Dendritic cell treated with granulocyte-macrophage colony-stimulating factor and Interleukin-4, amounts not matched to agents 40 ng/mL and 50 ng/mL, for 4 days (primary cell): ENCODE measurements at regions not wholly inside any gene's neighbourhood (a gene's known extent, or its start where the extent isn't known, plus 50 kb on each side); places are given as distances from the start of the nearest gene placed in this dataset.

Experiments
- H3K27ac Mint-ChIP-seq: one replicate; pipeline ENCODE4 v1.8.0; 2022; ENCODE audit warnings: mild to moderate bottlenecking, mixed read lengths
- H3K27me3 Mint-ChIP-seq: one replicate; pipeline ENCODE4 v1.8.0; 2022; ENCODE audit warnings: mild to moderate bottlenecking, mixed read lengths
- H3K36me3 Mint-ChIP-seq: one replicate; pipeline ENCODE4 v1.8.0; 2022; ENCODE audit warnings: low read depth, mixed read lengths
- H3K4me1 Mint-ChIP-seq: one replicate; pipeline ENCODE4 v1.8.0; 2022; ENCODE audit warnings: low read depth, mixed read lengths
- H3K4me3 Mint-ChIP-seq: one replicate; pipeline ENCODE4 v1.8.0; 2022; ENCODE audit warnings: mild to moderate bottlenecking, moderate library complexity, mixed read lengths
- H3K9me3 Mint-ChIP-seq: one replicate; pipeline ENCODE4 v1.8.0; 2022; ENCODE audit warnings: mixed read lengths
- intact Hi-C: fragments of 100-400 bp; cut with micrococcal nuclease; formaldehyde crosslinking; loops from one replicate; pipeline ENCODE4 v1.15.0; 2022

DNA sequence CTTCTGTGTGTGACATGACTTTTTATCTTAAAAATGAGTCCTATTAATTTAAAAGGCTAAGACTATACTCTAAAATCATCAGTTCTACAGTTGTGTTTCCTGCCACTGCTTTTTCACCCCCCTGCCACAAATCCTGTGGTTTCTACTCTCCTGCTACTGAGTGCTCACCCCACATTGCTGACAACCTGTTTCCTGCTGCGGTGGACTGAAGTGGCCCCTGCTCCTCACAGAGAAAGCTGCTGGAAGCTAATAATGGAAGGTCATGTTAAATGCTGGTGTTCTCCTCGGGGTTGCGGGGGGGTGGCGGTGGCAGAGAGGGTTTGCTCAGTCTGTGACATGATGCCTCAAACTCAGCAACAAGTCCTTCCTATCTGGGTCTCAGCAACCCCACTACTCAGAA lies 113.2 kb upstream of the INHBA start:
- H3K4me3 Mint-ChIP-seq: no peak overlapping the region
- H3K36me3 Mint-ChIP-seq: no peaks in the 10 kb centered on the region
- H3K4me1 Mint-ChIP-seq: peaks cover 39% of the 10 kb centered on the region
- no peak overlapping the region for H3K27ac Mint-ChIP-seq
- intact Hi-C loops: no loop called here
- peaks cover 11% of the 10 kb centered on the region for H3K27me3 Mint-ChIP-seq
- H3K9me3 Mint-ChIP-seq: no peaks in the 10 kb centered on the region

- H3K36me3 Mint-ChIP-seq: no peaks in the 10 kb centered on the region
- peaks cover 51% of the 10 kb centered on the region for H3K4me1 Mint-ChIP-seq
- peaks cover 11% of the 10 kb centered on the region for H3K27me3 Mint-ChIP-seq
- no peaks in the 10 kb centered on the region for H3K9me3 Mint-ChIP-seq
- H3K4me3 Mint-ChIP-seq: no peak overlapping the region
- intact Hi-C loops: no loop called here
- no peak overlapping the region for H3K27ac Mint-ChIP-seq
Observed at GRCh38 chr7:41814888-41815287, 112.0 kb upstream of the INHBA start.

GRCh38 chr7:41813286-41813685 lies 110.4 kb upstream of the INHBA start:
- Mint-ChIP-seq H3K27ac (peak overlapping the region; percentile 39), H3K4me1 (peaks cover 57% of the 10 kb centered on the region), H3K4me3 (no peak overlapping the region), H3K9me3 (no peaks in the 10 kb centered on the region), H3K27me3 (peaks cover 11% of the 10 kb centered on the region), H3K36me3 (no peaks in the 10 kb centered on the region)
- intact Hi-C loops: loop anchor here (1.0 kb wide), 1 partner anchor 68 kb away; no protein-coding TSS in a partner anchor

GRCh38 chr7:41811941-41812340 lies 109.1 kb upstream of the INHBA start:
- intact Hi-C loops: no loop called here
- Mint-ChIP-seq H3K36me3 (no peaks in the 10 kb centered on the region), H3K27me3 (peaks cover 11% of the 10 kb centered on the region), H3K4me3 (no peak overlapping the region), H3K27ac (no peak overlapping the region), H3K4me1 (peaks cover 57% of the 10 kb centered on the region), H3K9me3 (no peaks in the 10 kb centered on the region)

- Mint-ChIP-seq H3K36me3 (no peaks in the 10 kb centered on the region), H3K4me3 (no peak overlapping the region), H3K4me1 (peaks cover 44% of the 10 kb centered on the region), H3K27me3 (peaks cover 9% of the 10 kb centered on the region), H3K9me3 (no peaks in the 10 kb centered on the region), H3K27ac (peak overlapping the region; percentile 41)
- intact Hi-C loops: no loop called here
Observed at GRCh38 chr7:41809940-41810576, 107.2 kb upstream of the INHBA start.

DNA sequence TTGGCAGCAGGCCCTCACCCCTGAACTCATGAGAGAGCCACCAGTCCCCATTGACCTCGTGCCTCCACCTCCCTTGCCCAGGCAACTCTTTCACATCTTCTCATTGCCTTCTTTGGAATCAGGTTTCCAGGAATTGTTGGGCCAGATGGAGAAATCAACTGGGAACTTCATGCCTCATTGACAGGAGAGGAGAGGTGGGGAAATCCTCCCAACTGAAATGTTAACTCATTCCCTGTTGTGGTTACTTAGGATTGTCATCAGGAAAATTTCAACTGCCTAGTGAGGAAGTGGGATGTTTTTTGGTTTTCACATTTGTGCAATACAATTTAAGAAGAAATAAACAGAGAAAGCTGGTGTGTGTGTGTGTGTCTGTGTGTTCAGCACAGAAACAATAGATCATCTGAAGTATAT lies 106.6 kb upstream of the INHBA start:
- Mint-ChIP-seq H3K4me1 (peaks cover 39% of the 10 kb centered on the region), H3K27ac (peak overlapping the region; percentile 41), H3K36me3 (no peaks in the 10 kb centered on the region), H3K4me3 (no peak overlapping the region), H3K27me3 (peaks cover 3% of the 10 kb centered on the region), H3K9me3 (no peaks in the 10 kb centered on the region)
- intact Hi-C loops: no loop called here

- Mint-ChIP-seq H3K27me3 (peaks cover 3% of the 10 kb centered on the region), H3K9me3 (no peaks in the 10 kb centered on the region), H3K27ac (peak overlapping the region; percentile 41), H3K36me3 (no peaks in the 10 kb centered on the region), H3K4me1 (peaks cover 36% of the 10 kb centered on the region), H3K4me3 (no peak overlapping the region)
- intact Hi-C loops: no loop called here
Observed at GRCh38 chr7:41809116-41809515, 106.2 kb upstream of the INHBA start.

- Mint-ChIP-seq H3K9me3 (no peaks in the 10 kb centered on the region), H3K27ac (no peak overlapping the region), H3K4me1 (peaks cover 34% of the 10 kb centered on the region), H3K36me3 (no peaks in the 10 kb centered on the region), H3K27me3 (peaks cover 3% of the 10 kb centered on the region), H3K4me3 (no peak overlapping the region)
- intact Hi-C loops: no loop called here
Observed at GRCh38 chr7:41808541-41808940, 105.7 kb upstream of the INHBA start.

- Mint-ChIP-seq H3K9me3 (no peaks in the 10 kb centered on the region), H3K4me1 (peaks cover 11% of the 10 kb centered on the region), H3K4me3 (no peak overlapping the region), H3K36me3 (no peaks in the 10 kb centered on the region), H3K27ac (no peak overlapping the region), H3K27me3 (peaks cover 5% of the 10 kb centered on the region)
- intact Hi-C loops: no loop called here
Observed at GRCh38 chr7:41803569-41803968, 100.7 kb upstream of the INHBA start.

DNA sequence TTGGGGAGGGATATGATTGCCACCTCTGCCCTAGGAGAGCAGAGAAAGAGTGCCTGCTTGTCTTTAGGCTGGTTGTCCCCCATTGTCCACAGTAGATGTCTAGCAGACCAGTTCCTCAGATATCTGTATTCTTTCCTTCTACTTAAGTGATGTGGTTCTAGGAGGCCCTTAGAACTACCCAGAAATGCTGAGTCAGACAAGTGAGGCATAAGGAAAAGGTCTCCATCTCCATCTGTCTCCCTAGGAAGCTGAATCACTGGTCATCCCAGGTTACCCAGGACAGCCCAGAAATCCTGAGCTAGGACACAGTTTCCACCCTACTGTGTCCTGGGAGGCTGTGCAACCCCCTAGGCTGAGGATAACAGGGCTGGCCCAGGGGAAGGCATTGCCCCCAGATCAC lies 93.4 kb upstream of the INHBA start:
- Mint-ChIP-seq H3K27me3 (peaks cover 23% of the 10 kb centered on the region), H3K4me1 (peaks cover 35% of the 10 kb centered on the region), H3K4me3 (no peak overlapping the region), H3K36me3 (no peaks in the 10 kb centered on the region), H3K9me3 (peaks cover 6% of the 10 kb centered on the region), H3K27ac (no peak overlapping the region)
- intact Hi-C loops: no loop called here

- intact Hi-C loops: no loop called here
- Mint-ChIP-seq H3K27me3 (peaks cover 19% of the 10 kb centered on the region), H3K27ac (no peak overlapping the region), H3K4me3 (no peak overlapping the region), H3K9me3 (peaks cover 6% of the 10 kb centered on the region), H3K36me3 (no peaks in the 10 kb centered on the region), H3K4me1 (peaks cover 35% of the 10 kb centered on the region)
Observed at GRCh38 chr7:41795276-41795833, 92.5 kb upstream of the INHBA start.

DNA sequence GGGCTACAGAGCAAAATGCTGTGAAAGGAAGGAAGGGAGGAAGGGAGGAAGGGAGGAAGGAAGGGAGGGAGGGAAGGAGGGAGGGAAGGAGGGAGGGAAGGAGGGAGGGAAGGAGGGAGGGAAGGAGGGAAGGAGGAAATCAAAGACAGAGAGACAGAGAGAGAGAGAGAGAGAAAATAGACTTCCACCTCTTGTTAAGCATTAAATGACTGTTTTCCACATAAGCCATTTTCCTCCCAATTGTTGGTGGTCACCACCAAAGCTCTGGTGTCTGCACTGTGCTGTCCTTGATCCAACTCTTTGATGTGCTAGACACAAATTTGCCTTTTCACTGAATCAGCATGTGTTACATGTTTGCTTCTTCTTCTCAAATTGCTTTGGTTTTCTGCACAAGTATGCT lies 90.7 kb upstream of the INHBA start:
- peaks cover 18% of the 10 kb centered on the region for H3K27me3 Mint-ChIP-seq
- peaks cover 6% of the 10 kb centered on the region for H3K9me3 Mint-ChIP-seq
- H3K36me3 Mint-ChIP-seq: no peaks in the 10 kb centered on the region

DNA sequence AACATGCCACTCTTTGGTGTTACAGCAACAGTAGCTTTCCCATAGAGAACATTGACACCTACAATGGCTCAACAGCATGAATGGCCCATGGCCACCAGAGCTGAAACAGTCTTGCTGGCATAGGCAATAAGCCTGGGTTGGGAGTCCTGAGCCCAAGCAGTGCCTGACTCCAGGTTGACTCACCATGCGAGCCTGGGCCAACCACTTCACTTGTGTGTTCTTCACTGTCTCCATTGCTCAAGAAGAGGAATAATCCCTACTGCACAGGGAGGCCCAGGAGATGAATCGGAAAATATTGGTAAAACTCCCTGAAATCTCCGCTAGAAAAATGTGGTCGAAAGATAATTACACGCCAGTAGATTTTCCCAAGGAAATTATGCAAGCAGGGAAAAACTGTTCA lies 89.2 kb upstream of the INHBA start:
- peaks cover 25% of the 10 kb centered on the region for H3K4me1 Mint-ChIP-seq
- H3K36me3 Mint-ChIP-seq: no peaks in the 10 kb centered on the region
- intact Hi-C loops: no loop called here
- H3K4me3 Mint-ChIP-seq: no peak overlapping the region
- no peak overlapping the region for H3K27ac Mint-ChIP-seq
- H3K27me3 Mint-ChIP-seq: peaks cover 11% of the 10 kb centered on the region
- peaks cover 6% of the 10 kb centered on the region for H3K9me3 Mint-ChIP-seq

More for the DNA sequence above, 90.7 kb upstream of the INHBA start:
- intact Hi-C loops: no loop called here
- peaks cover 24% of the 10 kb centered on the region for H3K4me1 Mint-ChIP-seq
- H3K4me3 Mint-ChIP-seq: no peak overlapping the region
- no peak overlapping the region for H3K27ac Mint-ChIP-seq

DNA sequence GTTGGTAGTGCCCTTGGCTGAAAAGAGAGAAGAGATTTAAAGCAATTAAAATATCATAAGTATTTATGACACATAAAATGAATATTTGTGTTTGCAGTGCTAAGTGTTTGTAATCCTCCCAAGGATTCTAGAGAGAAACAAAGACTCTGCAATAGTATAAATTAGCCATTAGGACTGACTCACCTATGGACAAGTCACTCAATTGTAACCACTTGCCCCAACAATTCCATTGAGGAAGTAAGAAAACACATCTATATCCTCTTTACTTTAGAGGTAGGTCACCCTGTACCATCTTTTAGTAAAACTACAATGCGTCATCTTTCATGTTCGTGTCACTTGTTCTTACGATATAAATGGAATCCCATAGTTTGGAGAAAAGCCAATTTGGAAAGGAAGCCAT lies 85.7 kb upstream of the INHBA start:
- Mint-ChIP-seq H3K27ac (no peak overlapping the region), H3K4me1 (peaks cover 14% of the 10 kb centered on the region), H3K4me3 (no peak overlapping the region), H3K9me3 (peaks cover 8% of the 10 kb centered on the region), H3K36me3 (no peaks in the 10 kb centered on the region), H3K27me3 (no peaks in the 10 kb centered on the region)
- intact Hi-C loops: no loop called here
